ENCODE measurements at regions not wholly inside any gene's neighbourhood (a gene's known extent, or its start where the extent isn't known, plus 50 kb on each side); places are given as distances from the start of the nearest gene placed in this dataset.

- Histone ChIP-seq H3K9me2 (replicated peaks; ENCODE audit: control insufficient read depth, low read length) (no peaks in the 10 kb centered on the region), H3K79me2 (ENCODE audit: control insufficient read depth, low read length) (no peaks in the 10 kb centered on the region), H3K27ac (ENCODE audit: low read depth, low read length) (no peak overlapping the region), H3K4me2 (ENCODE audit: low read length) (no peak overlapping the region), H3K4me1 (ENCODE audit: control insufficient read depth, low read length) (no peaks in the 10 kb centered on the region), H3F3A (ENCODE audit: control insufficient read depth, insufficient read depth) (no peaks in the 10 kb centered on the region), H3K4me3 (ENCODE audit: low read length) (no peak overlapping the region), H4K20me1 (ENCODE audit: control insufficient read depth, insufficient read depth, low read depth, low read length) (no peaks in the 10 kb centered on the region), H3K27me3 (ENCODE audit: control insufficient read depth, low read length) (no peaks in the 10 kb centered on the region), H3K36me3 (ENCODE audit: control insufficient read depth, low read length) (no peaks in the 10 kb centered on the region), H3K9me3 (ENCODE audit: control insufficient read depth, insufficient read depth, low read length) (peaks cover 3% of the 10 kb centered on the region; the same call in 1 of the 2 replicates)
- TF ChIP-seq EZH2phosphoT487 (IDR thresholded peaks at IDR 0.05; ENCODE audit: borderline replicate concordance, low read length) = no peak
- TF ChIP-seq CTCF (IDR thresholded peaks at IDR 0.05; ENCODE audit: low read depth, low read length, poor library complexity, severe bottlenecking) = no peak
These were observed 99.6 kb upstream of the PCDH15 start for GRCh38 chr10:54900584-54900983.

- H3K79me2 ChIP-seq (ENCODE audit: control insufficient read depth, low read length) = no peaks in the 10 kb centered on the region
- no peaks in the 10 kb centered on the region for H3K9me2 ChIP-seq (replicated peaks; ENCODE audit: control insufficient read depth, low read length)
- no peak overlapping the region for H3K4me2 ChIP-seq (ENCODE audit: low read length)
- H4K20me1 ChIP-seq (ENCODE audit: control insufficient read depth, insufficient read depth, low read depth, low read length) = no peaks in the 10 kb centered on the region
- no peaks in the 10 kb centered on the region for H3K27me3 ChIP-seq (ENCODE audit: control insufficient read depth, low read length)
- TF ChIP-seq CTCF (IDR thresholded peaks at IDR 0.05; ENCODE audit: low read depth, low read length, poor library complexity, severe bottlenecking) = no peak
- no peak for TF ChIP-seq EZH2phosphoT487 (IDR thresholded peaks at IDR 0.05; ENCODE audit: borderline replicate concordance, low read length)
- H3F3A ChIP-seq (ENCODE audit: control insufficient read depth, insufficient read depth) = no peaks in the 10 kb centered on the region
- H3K27ac ChIP-seq (ENCODE audit: low read depth, low read length) = no peak overlapping the region
- H3K9me3 ChIP-seq (ENCODE audit: control insufficient read depth, insufficient read depth, low read length) = no peaks in the 10 kb centered on the region
- H3K4me3 ChIP-seq (ENCODE audit: low read length) = no peak overlapping the region
- H3K4me1 ChIP-seq (ENCODE audit: control insufficient read depth, low read length) = no peaks in the 10 kb centered on the region
- H3K36me3 ChIP-seq (ENCODE audit: control insufficient read depth, low read length) = no peaks in the 10 kb centered on the region
These were observed 80.0 kb upstream of the PCDH15 start for GRCh38 chr10:54880996-54881395.

- H3K9me2 ChIP-seq (replicated peaks; ENCODE audit: control insufficient read depth, low read length) = no peaks in the 10 kb centered on the region
- no peaks in the 10 kb centered on the region for H3F3A ChIP-seq (ENCODE audit: control insufficient read depth, insufficient read depth)
- no peak overlapping the region for H3K27ac ChIP-seq (ENCODE audit: low read depth, low read length)
- H3K4me1 ChIP-seq (ENCODE audit: control insufficient read depth, low read length) = no peaks in the 10 kb centered on the region
- H3K4me2 ChIP-seq (ENCODE audit: low read length) = no peak overlapping the region
- H3K9me3 ChIP-seq (ENCODE audit: control insufficient read depth, insufficient read depth, low read length) = no peaks in the 10 kb centered on the region
- no peaks in the 10 kb centered on the region for H3K36me3 ChIP-seq (ENCODE audit: control insufficient read depth, low read length)
- H3K79me2 ChIP-seq (ENCODE audit: control insufficient read depth, low read length) = no peaks in the 10 kb centered on the region
- TF ChIP-seq CTCF (IDR thresholded peaks at IDR 0.05; ENCODE audit: low read depth, low read length, poor library complexity, severe bottlenecking) (no peak), EZH2phosphoT487 (IDR thresholded peaks at IDR 0.05; ENCODE audit: borderline replicate concordance, low read length) (no peak)
- no peaks in the 10 kb centered on the region for H4K20me1 ChIP-seq (ENCODE audit: control insufficient read depth, insufficient read depth, low read depth, low read length)
- H3K4me3 ChIP-seq (ENCODE audit: low read length) = no peak overlapping the region
- H3K27me3 ChIP-seq (ENCODE audit: control insufficient read depth, low read length) = no peaks in the 10 kb centered on the region
These were observed 68.0 kb upstream of the PCDH15 start for GRCh38 chr10:54869022-54869421.

GRCh38 chr10:54866666-54867065 lies 65.6 kb upstream of the PCDH15 start:
- Histone ChIP-seq H3K4me2 (ENCODE audit: low read length) (no peak overlapping the region), H3K4me1 (ENCODE audit: control insufficient read depth, low read length) (no peaks in the 10 kb centered on the region), H3K4me3 (ENCODE audit: low read length) (no peak overlapping the region), H3F3A (ENCODE audit: control insufficient read depth, insufficient read depth) (no peaks in the 10 kb centered on the region), H3K9me2 (replicated peaks; ENCODE audit: control insufficient read depth, low read length) (no peaks in the 10 kb centered on the region), H3K9me3 (ENCODE audit: control insufficient read depth, insufficient read depth, low read length) (no peaks in the 10 kb centered on the region), H4K20me1 (ENCODE audit: control insufficient read depth, insufficient read depth, low read depth, low read length) (no peaks in the 10 kb centered on the region), H3K79me2 (ENCODE audit: control insufficient read depth, low read length) (no peaks in the 10 kb centered on the region), H3K27me3 (ENCODE audit: control insufficient read depth, low read length) (no peaks in the 10 kb centered on the region), H3K27ac (ENCODE audit: low read depth, low read length) (no peak overlapping the region), H3K36me3 (ENCODE audit: control insufficient read depth, low read length) (no peaks in the 10 kb centered on the region)
- TF ChIP-seq CTCF (IDR thresholded peaks at IDR 0.05; ENCODE audit: low read depth, low read length, poor library complexity, severe bottlenecking) = no peak
- TF ChIP-seq EZH2phosphoT487 (IDR thresholded peaks at IDR 0.05; ENCODE audit: borderline replicate concordance, low read length) = no peak

Measured in DOHH2 (cell line).